ENCODE measurements at regions not wholly inside any gene's neighbourhood (a gene's known extent, or its start where the extent isn't known, plus 50 kb on each side); places are given as distances from the start of the nearest gene placed in this dataset.

- TF ChIP-seq, protein P1, sequence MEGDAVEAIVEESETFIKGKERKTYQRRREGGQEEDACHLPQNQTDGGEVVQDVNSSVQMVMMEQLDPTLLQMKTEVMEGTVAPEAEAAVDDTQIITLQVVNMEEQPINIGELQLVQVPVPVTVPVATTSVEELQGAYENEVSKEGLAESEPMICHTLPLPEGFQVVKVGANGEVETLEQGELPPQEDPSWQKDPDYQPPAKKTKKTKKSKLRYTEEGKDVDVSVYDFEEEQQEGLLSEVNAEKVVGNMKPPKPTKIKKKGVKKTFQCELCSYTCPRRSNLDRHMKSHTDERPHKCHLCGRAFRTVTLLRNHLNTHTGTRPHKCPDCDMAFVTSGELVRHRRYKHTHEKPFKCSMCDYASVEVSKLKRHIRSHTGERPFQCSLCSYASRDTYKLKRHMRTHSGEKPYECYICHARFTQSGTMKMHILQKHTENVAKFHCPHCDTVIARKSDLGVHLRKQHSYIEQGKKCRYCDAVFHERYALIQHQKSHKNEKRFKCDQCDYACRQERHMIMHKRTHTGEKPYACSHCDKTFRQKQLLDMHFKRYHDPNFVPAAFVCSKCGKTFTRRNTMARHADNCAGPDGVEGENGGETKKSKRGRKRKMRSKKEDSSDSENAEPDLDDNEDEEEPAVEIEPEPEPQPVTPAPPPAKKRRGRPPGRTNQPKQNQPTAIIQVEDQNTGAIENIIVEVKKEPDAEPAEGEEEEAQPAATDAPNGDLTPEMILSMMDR (IDR thresholded peaks at IDR 0.05) = no peak
- no peak for TF ChIP-seq EZH2 (IDR thresholded peaks at IDR 0.05; ENCODE audit: borderline replicate concordance, insufficient read depth, low read depth, low read length, poor library complexity, severe bottlenecking)
Measured at GRCh38 chr2:125267683-125268082, 1242.6 kb downstream of the CNTNAP5 start.
